Vagina (tissue), 2 donors: ENCODE measurements at regions not wholly inside any gene's neighbourhood (a gene's known extent, or its start where the extent isn't known, plus 50 kb on each side); places are given as distances from the start of the nearest gene placed in this dataset.

ENCODE experiments used
- CTCF ChIP-seq, 3 experiments: fragments of 450-650 bp in 2 of 3; fragments of 200-600 bp in 1 of 3; sonication (generic) in 1 of 3; IDR thresholded peaks; one replicate each; pipeline ENCODE4 v1.5.1; 2017 to 2019; ENCODE audit warnings: antibody characterized with exemption in 3 of 3, mild to moderate bottlenecking in 2 of 3, moderate library complexity in 2 of 3
- POLR2A ChIP-seq, 2 donors: fragments of 450-650 bp; IDR thresholded peaks; one replicate each; pipeline ENCODE4 v1.6.1; 2017; ENCODE audit warnings: antibody characterized with exemption in 2 of 2, mild to moderate bottlenecking in 2 of 2, moderate library complexity in 2 of 2

GRCh38 chr3:64321747-64322146 is 96.5 kb upstream of the PRICKLE2 start:
- TF ChIP-seq POLR2A (IDR thresholded peaks at IDR 0.05) (no peak), CTCF (IDR thresholded peaks at IDR 0.05) (no peak)
